Body of pancreas (tissue), 4 donors: ENCODE measurements at regions not wholly inside any gene's neighbourhood (a gene's known extent, or its start where the extent isn't known, plus 50 kb on each side); places are given as distances from the start of the nearest gene placed in this dataset.

Source experiments
- ATAC-seq: fragments of 150-250 bp; one replicate; pipeline ENCODE4 v1.9.1; 2016
- DNase-seq, 4 donors: peaks; one replicate each; pipeline ENCODE4 v3.0.0-alpha.2; 2019
- H3K27ac ChIP-seq, 4 donors: fragments of 200-600 bp; sonication (generic); 1 replicate in 3 of 4; 2 replicates in 1 of 4; pipeline versions ENCODE4 v1.5.1 to v1.6.1; 2016 to 2019; ENCODE audit warnings: mild to moderate bottlenecking in 1 of 4, mixed read lengths in 1 of 4, moderate library complexity in 1 of 4
- H3K27me3 ChIP-seq, 2 donors: fragments of 200-600 bp; sonication (generic); one replicate each; pipeline ENCODE4 v1.6.0; 2016; ENCODE audit warnings: mild to moderate bottlenecking in 1 of 2
- H3K36me3 ChIP-seq, 2 donors: fragments of 200-600 bp; sonication (generic); replicated peaks in 1 of 2; 2 replicates each; pipeline ENCODE4 v1.5.1; 2016; ENCODE audit warnings: low read depth in 2 of 2; ENCODE audit not compliant: insufficient read depth in 1 of 2
- H3K4me1 ChIP-seq: fragments of 200-600 bp; sonication (generic); one replicate; pipeline ENCODE4 v1.6.0; 2016
- H3K4me3 ChIP-seq, 2 donors: fragments of 200-600 bp; sonication (generic); 1 replicate in 1 of 2; 2 replicates in 1 of 2; pipeline ENCODE4 v1.5.1; 2016 to 2019
- H3K9me3 ChIP-seq, 3 donors: fragments of 200-600 bp; sonication (generic); 1 replicate in 2 of 3; 2 replicates in 1 of 3; pipeline ENCODE4 v1.5.1; 2016
- CTCF ChIP-seq, 7 experiments: fragments of 450-650 bp in 4 of 7; fragments of 200-600 bp in 3 of 7; sonication (generic) in 3 of 7; IDR thresholded peaks; one replicate each; pipeline ENCODE4 v1.5.1; 2016 to 2019; ENCODE audit warnings: antibody characterized with exemption in 7 of 7
- POLR2A ChIP-seq, 3 donors: fragments of 450-650 bp; IDR thresholded peaks; one replicate each; pipeline ENCODE4 v1.6.1; 2016; ENCODE audit warnings: antibody characterized with exemption in 3 of 3, mild to moderate bottlenecking in 2 of 3
- WGBS, 2 donors: methylation state at CpG; one replicate each; pipeline ENCODE4 v1.1.5; 2017; 5-methylcytosine and 5-hydroxymethylcytosine counted together
- intact Hi-C: fragments of 100-400 bp; cut with DNase I; formaldehyde crosslinking; loops from one replicate; pipeline ENCODE4 v1.15.1; 2023

- Histone ChIP-seq H3K36me3 (no peaks in the 10 kb centered on the region), H3K4me3 (no peak overlapping the region), H3K27me3 (no peaks in the 10 kb centered on the region), H3K4me1 (peaks cover 3% of the 10 kb centered on the region), H3K27ac (no peak overlapping the region), H3K9me3 (no peaks in the 10 kb centered on the region)
- intact Hi-C loops = no loop called here
- 45 to 52% methylated on average over 6 of the region's 6 CpGs for WGBS, 2 donors
- DNase-seq = no peak
- no peak for ATAC-seq
- TF ChIP-seq CTCF (IDR thresholded peaks at IDR 0.05) (no peak), POLR2A (IDR thresholded peaks at IDR 0.05) (no peak)
Measured at GRCh38 chrX:13939741-13940597, 89.7 kb downstream of the GEMIN8 start.

- Histone ChIP-seq H3K4me3 (peak overlapping the region in 1 of 2 donors; percentile 22), H3K9me3 (no peaks in the 10 kb centered on the region), H3K27me3 (no peaks in the 10 kb centered on the region), H3K4me1 (peaks cover 3% of the 10 kb centered on the region), H3K27ac (no peak overlapping the region), H3K36me3 (no peaks in the 10 kb centered on the region)
- DNase-seq (no peak), ATAC-seq (no peak)
- TF ChIP-seq CTCF (IDR thresholded peaks at IDR 0.05) (no peak), POLR2A (IDR thresholded peaks at IDR 0.05) (no peak)
- intact Hi-C loops = no loop called here
- WGBS, 2 donors = 18 to 25% methylated on average over 10 to 26 of the region's 29 CpGs
Measured at GRCh38 chrX:13938829-13939530, 90.7 kb downstream of the GEMIN8 start.

GRCh38 chrX:13938051-13938828 lies 91.5 kb downstream of the GEMIN8 start:
- WGBS, 2 donors = 0% methylated on average over 20 of the region's 91 CpGs; no CpG with 5 or more reads in 1 of the 2 donors
- Histone ChIP-seq H3K27ac (peak overlapping the region in 2 of 4 donors; percentile 34 to 42), H3K4me1 (peaks cover 3% of the 10 kb centered on the region), H3K36me3 (no peaks in the 10 kb centered on the region), H3K4me3 (peak overlapping the region; percentile 22 to 31), H3K27me3 (no peaks in the 10 kb centered on the region), H3K9me3 (no peaks in the 10 kb centered on the region)
- TF ChIP-seq POLR2A (IDR thresholded peaks at IDR 0.05) (no peak), CTCF (IDR thresholded peaks at IDR 0.05) (peak in 1 of 7 experiments; percentile 17)
- intact Hi-C loops = no loop called here
- DNase-seq (peak; percentile 38 to 68 (median 44)), ATAC-seq (peak; percentile 81)

GRCh38 chrX:13937370-13938050 lies 92.2 kb downstream of the GEMIN8 start:
- no peaks in the 10 kb centered on the region for H3K9me3 ChIP-seq
- peaks cover 3% of the 10 kb centered on the region for H3K4me1 ChIP-seq
- no peaks in the 10 kb centered on the region for H3K36me3 ChIP-seq
- 8 to 17% methylated on average over 15 to 27 of the region's 27 CpGs for WGBS, 2 donors
- peak overlapping the region; percentile 22 to 31 for H3K4me3 ChIP-seq
- no peak for DNase-seq
- intact Hi-C loops = no loop called here
- TF ChIP-seq CTCF (IDR thresholded peaks at IDR 0.05) (no peak), POLR2A (IDR thresholded peaks at IDR 0.05) (no peak)
- peak; percentile 26 for ATAC-seq
- peak overlapping the region in 2 of 4 donors; percentile 34 to 42 for H3K27ac ChIP-seq
- no peaks in the 10 kb centered on the region for H3K27me3 ChIP-seq
